ENCODE measurements at regions not wholly inside any gene's neighbourhood (a gene's known extent, or its start where the extent isn't known, plus 50 kb on each side); places are given as distances from the start of the nearest gene placed in this dataset.
A peak's percentile ranks its signal among the peaks of the same experiment; 100 is the strongest.

- no peak for TF ChIP-seq CTCF (IDR thresholded peaks at IDR 0.05; ENCODE audit: low read depth, low read length)
- peak; percentile 29 for DNase-seq (ENCODE audit: low read depth, low spot score)
- POLR2A ChIA-PET, result interaction anchor here (0.7 to 1.4 kb wide), 3 partner anchors 13 to 35 kb away, joined by 3 to 5 read pairs (median 3); no protein-coding TSS in a partner anchor
- no peak overlapping the region for H3K4me3 ChIP-seq (ENCODE audit: low read depth, low read length)
- no peaks in the 10 kb centered on the region for H3K9me3 ChIP-seq (ENCODE audit: control insufficient read depth, insufficient read depth, low read length)
- CTCF ChIA-PET, result interaction anchor here (0.6 to 8.5 kb wide), 10 partner anchors 24 to 1083 kb away, joined by 3 to 96 read pairs (median 4); no protein-coding TSS in a partner anchor
- peak overlapping the region; percentile 72 for H3K27ac ChIP-seq (ENCODE audit: low read depth, low read length)
- no peaks in the 10 kb centered on the region for H3K27me3 ChIP-seq (ENCODE audit: control insufficient read depth, insufficient read depth, low read length)
Measured at GRCh38 chr14:22225516-22226140, 363.4 kb downstream of the DAD1 start.

- H3K9me3 ChIP-seq (ENCODE audit: control insufficient read depth, insufficient read depth, low read length), result no peaks in the 10 kb centered on the region
- POLR2A ChIA-PET, result no interaction called here
- H3K27ac ChIP-seq (ENCODE audit: low read depth, low read length), result no peak overlapping the region
- CTCF ChIA-PET, result interaction anchor here (0.6 to 8.5 kb wide), 36 partner anchors 9 to 856 kb away, joined by 3 to 96 read pairs (median 4); no protein-coding TSS in a partner anchor
- DNase-seq (ENCODE audit: low read depth, low spot score), result no peak
- no peaks in the 10 kb centered on the region for H3K27me3 ChIP-seq (ENCODE audit: control insufficient read depth, insufficient read depth, low read length)
- peak; percentile 59 for TF ChIP-seq CTCF (IDR thresholded peaks at IDR 0.05; ENCODE audit: low read depth, low read length)
- no peak overlapping the region for H3K4me3 ChIP-seq (ENCODE audit: low read depth, low read length)
Measured at GRCh38 chr14:22221508-22221907, 367.5 kb downstream of the DAD1 start.

GRCh38 chr14:22220427-22220826 lies 368.6 kb downstream of the DAD1 start:
- ChIA-PET POLR2A (no interaction called here), CTCF (interaction anchor here (0.8 to 4.6 kb wide), 15 partner anchors 8 to 157 kb away, joined by 3 to 46 read pairs (median 3); no protein-coding TSS in a partner anchor)
- peak; percentile 20 for DNase-seq (ENCODE audit: low read depth, low spot score)
- H3K27ac ChIP-seq (ENCODE audit: low read depth, low read length), result no peak overlapping the region
- no peaks in the 10 kb centered on the region for H3K9me3 ChIP-seq (ENCODE audit: control insufficient read depth, insufficient read depth, low read length)
- no peak overlapping the region for H3K4me3 ChIP-seq (ENCODE audit: low read depth, low read length)
- H3K27me3 ChIP-seq (ENCODE audit: control insufficient read depth, insufficient read depth, low read length), result no peaks in the 10 kb centered on the region
- peak; percentile 68 for TF ChIP-seq CTCF (IDR thresholded peaks at IDR 0.05; ENCODE audit: low read depth, low read length)

GRCh38 chr14:22218728-22219127 lies 370.3 kb downstream of the DAD1 start:
- no peak for DNase-seq (ENCODE audit: low read depth, low spot score)
- CTCF ChIA-PET, result interaction anchor here (1.0 to 4.6 kb wide), 4 partner anchors 17 to 156 kb away, joined by 4 to 46 read pairs (median 9); no protein-coding TSS in a partner anchor
- H3K9me3 ChIP-seq (ENCODE audit: control insufficient read depth, insufficient read depth, low read length), result no peaks in the 10 kb centered on the region
- H3K27me3 ChIP-seq (ENCODE audit: control insufficient read depth, insufficient read depth, low read length), result no peaks in the 10 kb centered on the region
- POLR2A ChIA-PET, result no interaction called here
- H3K27ac ChIP-seq (ENCODE audit: low read depth, low read length), result no peak overlapping the region
- H3K4me3 ChIP-seq (ENCODE audit: low read depth, low read length), result no peak overlapping the region
- no peak for TF ChIP-seq CTCF (IDR thresholded peaks at IDR 0.05; ENCODE audit: low read depth, low read length)

GRCh38 chr14:22213120-22213519 lies 375.9 kb downstream of the DAD1 start:
- H3K9me3 ChIP-seq (ENCODE audit: control insufficient read depth, insufficient read depth, low read length), result no peaks in the 10 kb centered on the region
- POLR2A ChIA-PET, result interaction anchor here (0.6 kb wide), 1 partner anchor 12 kb away, joined by 3 read pairs; no protein-coding TSS in a partner anchor
- no peak for TF ChIP-seq CTCF (IDR thresholded peaks at IDR 0.05; ENCODE audit: low read depth, low read length)
- no peaks in the 10 kb centered on the region for H3K27me3 ChIP-seq (ENCODE audit: control insufficient read depth, insufficient read depth, low read length)
- CTCF ChIA-PET, result interaction anchor here (1.0 to 1.3 kb wide), 2 partner anchors 12 to 50 kb away, joined by 3 to 5 read pairs; no protein-coding TSS in a partner anchor
- DNase-seq (ENCODE audit: low read depth, low spot score), result no peak
- H3K27ac ChIP-seq (ENCODE audit: low read depth, low read length), result no peak overlapping the region
- no peak overlapping the region for H3K4me3 ChIP-seq (ENCODE audit: low read depth, low read length)
